Head of caudate nucleus (tissue), 42 donors: ENCODE measurements at regions not wholly inside any gene's neighbourhood (a gene's known extent, or its start where the extent isn't known, plus 50 kb on each side); places are given as distances from the start of the nearest gene placed in this dataset.

Source experiments
- DNase-seq, 42 donors: peaks; one replicate each; pipeline versions ENCODE4 v3.0.0 to v3.0.0-alpha.2; 2020 to 2021; ENCODE audit warnings: mixed read lengths in 7 of 42
- intact Hi-C: fragments of 100-400 bp; cut with DNase I; formaldehyde crosslinking; loops from one replicate; pipeline ENCODE4 v1.15.0; 2022

DNA sequence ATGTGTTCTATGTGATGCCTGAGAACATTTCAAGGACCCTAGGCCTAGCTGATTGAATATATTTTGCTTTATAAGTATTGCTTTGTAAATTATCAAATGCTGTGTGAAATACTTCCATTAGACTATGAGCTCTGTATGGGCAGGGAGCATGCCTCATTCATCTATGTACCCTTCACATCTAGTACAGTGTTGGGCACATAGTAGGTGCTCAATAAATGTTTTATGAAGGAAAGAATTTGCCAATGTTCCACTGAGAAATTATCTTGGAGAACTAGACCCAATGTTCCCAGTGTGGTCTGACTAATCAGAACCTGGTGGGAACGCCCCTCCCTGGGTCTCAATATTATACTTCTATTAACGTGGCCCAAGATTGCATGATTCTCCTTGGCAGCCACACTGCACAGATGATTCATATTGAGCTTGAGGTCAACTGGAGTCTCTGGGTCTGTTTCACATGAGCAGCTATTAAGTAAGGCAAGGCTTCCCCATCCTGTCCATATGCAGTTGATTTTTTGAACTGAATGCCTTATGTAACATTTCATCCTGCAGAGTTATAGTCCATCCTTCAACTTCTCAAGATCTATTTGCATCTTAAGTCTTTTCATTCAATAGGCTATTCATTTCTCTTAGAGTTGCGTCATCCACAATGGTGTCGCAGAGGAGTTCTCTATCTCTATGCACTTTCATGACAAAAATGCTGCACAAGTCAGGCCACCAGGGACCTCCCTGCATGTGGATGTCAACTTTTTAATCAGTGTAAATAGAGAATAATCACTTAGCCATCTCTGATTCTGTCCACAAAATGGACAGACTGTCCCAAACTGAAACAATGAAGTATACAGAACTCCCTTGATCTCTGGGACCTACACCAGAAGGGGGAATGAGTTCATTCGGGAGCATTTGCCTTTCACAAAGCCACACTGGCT, 257.6 kb downstream of the CYP26B1 start:
- peak in 3 of 42 donors; percentile 6 to 37 (median 20) for DNase-seq
- intact Hi-C loops: no loop called here

DNA sequence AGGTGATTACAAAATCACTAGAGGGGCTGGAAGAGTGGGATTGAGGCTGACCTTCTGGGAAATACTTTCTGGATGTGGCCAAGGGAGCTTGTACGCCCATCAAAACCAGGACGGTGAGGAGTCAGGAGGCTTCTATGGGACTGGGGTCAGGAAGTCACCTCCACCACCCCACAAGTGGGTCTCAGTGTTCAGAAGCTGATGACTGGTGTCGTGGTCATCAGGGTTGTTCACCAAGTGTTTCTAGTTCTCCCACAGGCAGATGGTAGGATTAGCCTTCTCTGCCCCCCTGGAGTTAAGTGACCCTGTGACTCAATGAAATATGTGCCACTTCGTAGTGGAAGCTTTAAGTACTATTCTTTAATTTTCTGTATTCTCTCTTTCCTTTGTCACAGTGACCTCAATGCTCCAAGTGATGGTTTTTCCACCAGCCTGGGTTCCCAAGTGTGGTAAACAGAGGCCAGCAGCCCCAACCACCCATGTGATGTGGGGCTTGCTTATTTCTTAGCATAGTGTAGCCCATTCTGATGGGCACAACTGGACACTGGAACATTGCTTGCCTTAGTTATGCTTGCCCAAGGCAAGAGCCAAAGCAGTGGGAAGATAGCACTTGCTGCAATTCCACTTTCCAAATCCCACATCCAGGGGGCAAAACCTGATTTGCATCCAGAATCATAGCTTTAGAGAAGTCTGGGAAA, 258.8 kb downstream of the CYP26B1 start:
- intact Hi-C loops: no loop called here
- DNase-seq: peak in 3 of 42 donors; percentile 8 to 21 (median 12)

GRCh38 chr2:71887196-71887595, 260.5 kb downstream of the CYP26B1 start:
- intact Hi-C loops: no loop called here
- peak in 1 of 42 donors; percentile 20 for DNase-seq

GRCh38 chr2:71886241-71886640, 261.4 kb downstream of the CYP26B1 start:
- no peak for DNase-seq
- intact Hi-C loops: no loop called here

DNA sequence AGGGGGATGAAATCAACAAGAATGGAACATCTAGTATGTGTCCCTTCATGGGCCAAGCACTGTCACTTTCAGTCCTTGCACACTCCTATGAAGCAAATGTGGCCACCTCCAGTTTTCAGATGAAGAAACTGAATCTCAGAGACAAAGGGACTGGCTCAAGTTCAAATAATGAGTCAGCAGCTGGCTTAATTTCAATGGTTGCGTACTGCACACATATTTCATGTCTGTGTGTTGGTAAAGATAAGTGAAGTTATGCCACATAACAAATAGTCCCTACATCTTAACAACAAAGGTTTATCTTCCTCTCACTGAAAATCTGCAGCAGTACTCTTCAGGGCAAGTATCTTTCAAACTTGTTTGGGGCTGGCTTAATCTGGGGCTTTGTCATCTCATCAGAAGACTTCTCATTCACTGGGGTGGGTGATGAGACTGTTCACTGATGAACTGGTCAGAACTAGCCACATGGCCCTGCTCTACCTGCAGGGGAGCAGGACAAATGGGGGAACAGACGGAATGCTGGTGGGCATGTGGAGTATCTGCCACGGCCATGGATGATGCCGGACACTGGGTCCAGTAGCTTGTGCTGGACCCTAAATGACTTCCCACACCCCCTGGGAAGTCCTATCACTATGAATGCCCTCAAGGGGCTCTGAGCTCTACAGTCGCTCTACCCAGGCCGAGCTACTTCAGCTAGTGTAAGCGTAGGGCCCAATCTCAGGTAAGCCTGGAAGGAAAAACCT, 263.2 kb downstream of the CYP26B1 start:
- intact Hi-C loops: no loop called here
- peak in 5 of 42 donors; percentile 5 to 28 (median 13) for DNase-seq

DNA sequence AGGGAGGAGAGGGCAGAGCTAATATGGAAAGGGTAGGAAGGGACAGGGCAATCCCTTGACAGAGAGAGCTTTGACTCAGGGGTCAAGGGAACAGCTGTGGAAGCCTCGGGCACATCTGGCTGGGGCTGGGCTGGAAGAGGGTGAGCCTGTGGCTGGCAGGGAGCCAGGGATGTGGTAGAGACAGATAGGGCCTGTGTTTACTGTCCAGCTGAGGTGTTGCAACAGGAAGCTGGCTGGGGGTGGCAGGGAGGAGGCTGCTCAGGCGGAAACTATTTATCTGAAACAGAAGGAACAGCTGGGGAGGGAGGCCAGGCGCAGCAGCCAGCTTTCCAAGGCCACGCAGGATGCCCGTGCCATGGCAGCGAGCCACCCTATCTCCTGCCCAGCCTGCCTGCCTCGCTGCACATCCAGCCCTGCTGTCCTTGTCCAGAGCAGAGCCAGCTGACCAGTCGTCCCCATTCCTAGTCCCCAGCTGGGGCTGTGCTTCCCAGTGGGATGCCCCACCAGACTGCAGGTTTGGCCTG, 264.7 kb downstream of the CYP26B1 start:
- intact Hi-C loops: no loop called here
- DNase-seq: peak; percentile 39 to 85 (median 71)

GRCh38 chr2:71882236-71882946, 265.3 kb downstream of the CYP26B1 start:
- DNase-seq: peak in 4 of 42 donors; percentile 4 to 41 (median 26)
- intact Hi-C loops: no loop called here

DNA sequence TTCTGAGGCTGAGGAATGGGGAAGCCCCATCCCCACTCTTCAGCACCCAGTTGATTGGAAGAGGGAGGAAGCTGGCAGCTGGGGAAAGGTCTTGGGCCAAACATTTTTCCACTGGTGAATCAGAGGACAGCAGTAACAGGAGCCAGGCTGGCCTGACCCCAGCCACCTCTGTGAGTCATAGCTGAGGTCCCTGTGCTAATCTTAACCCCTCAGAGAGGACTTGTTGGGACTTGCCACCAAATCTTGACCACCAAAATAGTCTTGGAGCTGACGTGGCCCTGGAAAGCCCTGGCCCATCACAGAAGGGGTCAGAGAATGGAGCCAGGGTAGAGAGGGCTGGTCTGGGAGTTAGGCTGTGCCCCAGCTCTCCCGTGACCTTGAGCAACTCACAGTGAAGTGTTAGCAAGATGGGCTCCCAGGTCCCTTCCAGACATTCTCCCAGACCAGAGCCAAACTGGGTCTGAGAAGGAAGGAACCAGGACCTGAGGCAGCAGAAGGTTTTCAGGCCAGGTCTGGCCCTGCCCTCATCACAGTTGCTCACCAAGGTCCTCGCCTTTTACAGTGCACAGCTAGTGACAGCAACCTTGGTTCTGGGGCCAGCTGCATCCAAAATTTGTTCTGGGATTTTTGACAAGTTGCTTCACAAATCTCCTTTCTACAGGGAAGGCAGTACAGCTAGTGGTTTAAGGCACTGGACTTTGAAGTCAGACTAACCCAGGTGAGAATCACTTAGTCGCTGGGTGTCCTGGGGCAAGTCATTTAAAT, 266.6 kb downstream of the CYP26B1 start:
- peak in 3 of 42 donors; percentile 3 to 31 (median 21) for DNase-seq
- intact Hi-C loops: no loop called here

DNA sequence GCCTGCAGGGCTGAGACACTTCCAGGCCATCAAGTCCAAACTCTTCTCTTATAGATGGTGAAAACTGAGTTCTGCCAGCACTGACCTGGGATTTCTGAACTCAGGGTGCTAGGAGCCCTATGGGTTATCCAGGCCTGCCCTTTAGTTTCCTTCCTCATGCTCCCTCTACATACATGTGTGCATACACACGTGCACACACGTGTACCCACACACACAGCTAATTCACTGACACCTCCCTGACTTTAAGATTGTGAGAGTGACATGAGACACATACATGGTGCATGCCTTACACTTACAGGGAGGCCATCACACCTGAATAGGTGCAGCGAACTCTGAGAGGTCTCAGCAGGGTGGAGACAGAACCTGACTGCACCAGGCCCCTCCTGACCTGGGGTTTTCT, 267.4 kb downstream of the CYP26B1 start:
- intact Hi-C loops: no loop called here
- DNase-seq: peak in 3 of 42 donors; percentile 2 to 32 (median 9)

DNA sequence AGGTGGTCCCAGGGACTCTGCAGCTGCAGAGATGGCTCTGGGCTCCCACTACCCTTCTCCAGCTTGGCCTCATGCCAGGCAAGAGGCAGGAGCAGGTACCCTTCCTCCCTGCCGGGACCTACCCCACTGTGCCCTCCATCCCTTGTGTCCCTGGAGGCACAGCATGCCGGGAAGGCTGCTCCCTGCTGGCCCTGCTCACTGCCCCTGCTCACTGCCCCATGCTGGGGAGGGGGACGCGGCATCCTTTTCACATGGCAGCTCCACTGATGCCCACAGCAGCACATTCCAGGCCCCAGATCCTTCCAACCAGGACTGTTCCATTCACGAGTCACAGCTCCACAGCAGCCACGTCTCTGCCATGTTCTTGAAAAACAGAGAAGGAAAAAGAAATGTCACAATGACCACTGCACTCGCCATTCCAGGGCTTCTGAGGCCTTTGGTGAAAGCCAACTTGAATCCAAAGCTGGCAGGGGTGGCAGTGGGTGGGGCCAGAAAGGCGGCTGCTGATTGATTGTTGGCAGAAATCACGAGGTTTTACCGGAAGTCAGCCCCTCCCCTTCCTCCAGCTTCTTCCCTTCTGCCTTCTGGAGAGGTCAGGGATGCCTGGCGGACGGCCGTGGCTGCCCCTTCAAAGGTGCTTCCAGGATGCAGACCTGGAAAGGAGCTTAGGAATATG, 268.0 kb downstream of the CYP26B1 start:
- DNase-seq: peak in 3 of 42 donors; percentile 20 to 43 (median 22)
- intact Hi-C loops: no loop called here

- intact Hi-C loops: no loop called here
- no peak for DNase-seq
These were observed 268.8 kb downstream of the CYP26B1 start for GRCh38 chr2:71878626-71879508.

DNA sequence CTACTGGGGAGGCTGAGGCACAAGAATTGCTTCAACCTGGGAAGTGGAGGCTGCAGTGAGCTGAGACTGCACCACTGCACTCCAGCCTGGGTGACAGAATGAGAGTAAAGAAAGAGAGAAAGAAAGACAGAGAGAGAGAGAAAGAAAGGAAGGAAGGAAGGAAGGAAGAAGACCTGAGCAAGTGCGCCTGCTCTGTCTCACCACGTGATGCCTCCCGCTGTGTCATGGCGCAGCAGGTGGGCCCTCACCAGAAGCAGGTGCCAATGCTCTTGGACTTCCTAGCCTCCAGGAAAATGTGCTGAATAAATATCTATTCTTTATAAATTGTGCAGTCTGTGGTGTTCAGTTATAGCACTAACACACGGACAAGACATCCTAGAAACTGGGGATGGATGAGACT, 270.0 kb downstream of the CYP26B1 start:
- intact Hi-C loops: no loop called here
- DNase-seq: no peak

GRCh38 chr2:71876542-71877451, 270.9 kb downstream of the CYP26B1 start:
- intact Hi-C loops: no loop called here
- DNase-seq: no peak

GRCh38 chr2:71872466-71873051, 275.1 kb downstream of the CYP26B1 start:
- no peak for DNase-seq
- intact Hi-C loops: no loop called here

- intact Hi-C loops: no loop called here
- no peak for DNase-seq
These were observed 282.2 kb downstream of the CYP26B1 start for GRCh38 chr2:71865391-71865965.
